ENCODE measurements at regions not wholly inside any gene's neighbourhood (a gene's known extent, or its start where the extent isn't known, plus 50 kb on each side); places are given as distances from the start of the nearest gene placed in this dataset.
A peak's percentile ranks its signal among the peaks of the same experiment; 100 is the strongest.

- peak; percentile 100 for FAIRE-seq
- no peak for TF ChIP-seq CTCF (IDR thresholded peaks at IDR 0.05; ENCODE audit: insufficient read depth, low read length, severe bottlenecking)
Measured at GRCh38 chr2:217069263-217070042, 209.6 kb upstream of the TNP1 start.

GRCh38 chr2:217068677-217069250, 208.9 kb upstream of the TNP1 start:
- no peak for FAIRE-seq
- TF ChIP-seq CTCF (IDR thresholded peaks at IDR 0.05; ENCODE audit: insufficient read depth, low read length, severe bottlenecking), result no peak

More at GRCh38 chr2:217069263-217070042, 209.6 kb upstream of the TNP1 start:
- H3K36me3 ChIP-seq (ENCODE audit: control insufficient read depth, insufficient read depth, low read length), result no peaks in the 10 kb centered on the region
- peak; percentile 12 for DNase-seq (ENCODE audit: low read depth)
- no peaks in the 10 kb centered on the region for H3K27me3 ChIP-seq (ENCODE audit: control insufficient read depth, insufficient read depth, low read length)
- no peak overlapping the region for H3K4me3 ChIP-seq (ENCODE audit: low read depth, low read length)

GRCh38 chr2:217067787-217068186, 207.9 kb upstream of the TNP1 start:
- TF ChIP-seq CTCF (IDR thresholded peaks at IDR 0.05; ENCODE audit: insufficient read depth, low read length, severe bottlenecking), result no peak
- DNase-seq (ENCODE audit: low read depth), result no peak
- Histone ChIP-seq H3K27me3 (ENCODE audit: control insufficient read depth, insufficient read depth, low read length) (no peaks in the 10 kb centered on the region), H3K4me3 (ENCODE audit: low read depth, low read length) (no peak overlapping the region), H3K36me3 (ENCODE audit: control insufficient read depth, insufficient read depth, low read length) (no peaks in the 10 kb centered on the region)
- peak; percentile 13 for FAIRE-seq

More at GRCh38 chr2:217068677-217069250, 208.9 kb upstream of the TNP1 start:
- Histone ChIP-seq H3K27me3 (ENCODE audit: control insufficient read depth, insufficient read depth, low read length) (no peaks in the 10 kb centered on the region), H3K36me3 (ENCODE audit: control insufficient read depth, insufficient read depth, low read length) (no peaks in the 10 kb centered on the region), H3K4me3 (ENCODE audit: low read depth, low read length) (no peak overlapping the region)
- no peak for DNase-seq (ENCODE audit: low read depth)

- no peaks in the 10 kb centered on the region for H3K27me3 ChIP-seq (ENCODE audit: control insufficient read depth, insufficient read depth, low read length)
- DNase-seq (ENCODE audit: low read depth) (no peak), FAIRE-seq (peak; percentile 23)
- no peaks in the 10 kb centered on the region for H3K36me3 ChIP-seq (ENCODE audit: control insufficient read depth, insufficient read depth, low read length)
- no peak for TF ChIP-seq CTCF (IDR thresholded peaks at IDR 0.05; ENCODE audit: insufficient read depth, low read length, severe bottlenecking)
- no peak overlapping the region for H3K4me3 ChIP-seq (ENCODE audit: low read depth, low read length)
Measured at GRCh38 chr2:217066510-217067270, 206.8 kb upstream of the TNP1 start.

- DNase-seq (ENCODE audit: low read depth) (peak; percentile 90), FAIRE-seq (no peak)
- TF ChIP-seq CTCF (IDR thresholded peaks at IDR 0.05; ENCODE audit: insufficient read depth, low read length, severe bottlenecking), result no peak
- Histone ChIP-seq H3K27me3 (ENCODE audit: control insufficient read depth, insufficient read depth, low read length) (no peaks in the 10 kb centered on the region), H3K36me3 (ENCODE audit: control insufficient read depth, insufficient read depth, low read length) (no peaks in the 10 kb centered on the region), H3K4me3 (ENCODE audit: low read depth, low read length) (no peak overlapping the region)
Measured at GRCh38 chr2:217065695-217066405, 206.0 kb upstream of the TNP1 start.

All from bronchial epithelial cell (primary cell).